NCI-H82 treated with DMSO at 0.1 percent for 48 hours (cell line): ENCODE measurements at regions not wholly inside any gene's neighbourhood (a gene's known extent, or its start where the extent isn't known, plus 50 kb on each side); places are given as distances from the start of the nearest gene placed in this dataset.
"Not testable (repeated sequence)": the region's sequence is repeated elsewhere in the genome, so short reads cannot be mapped to it uniquely, and the experiment has no call there.

Experiments
- DNase-seq: peaks from one replicate; lab custom pipeline; 2025; ENCODE audit not compliant: unreplicated experiment; lab: John Stamatoyannopoulos, UW

DNA sequence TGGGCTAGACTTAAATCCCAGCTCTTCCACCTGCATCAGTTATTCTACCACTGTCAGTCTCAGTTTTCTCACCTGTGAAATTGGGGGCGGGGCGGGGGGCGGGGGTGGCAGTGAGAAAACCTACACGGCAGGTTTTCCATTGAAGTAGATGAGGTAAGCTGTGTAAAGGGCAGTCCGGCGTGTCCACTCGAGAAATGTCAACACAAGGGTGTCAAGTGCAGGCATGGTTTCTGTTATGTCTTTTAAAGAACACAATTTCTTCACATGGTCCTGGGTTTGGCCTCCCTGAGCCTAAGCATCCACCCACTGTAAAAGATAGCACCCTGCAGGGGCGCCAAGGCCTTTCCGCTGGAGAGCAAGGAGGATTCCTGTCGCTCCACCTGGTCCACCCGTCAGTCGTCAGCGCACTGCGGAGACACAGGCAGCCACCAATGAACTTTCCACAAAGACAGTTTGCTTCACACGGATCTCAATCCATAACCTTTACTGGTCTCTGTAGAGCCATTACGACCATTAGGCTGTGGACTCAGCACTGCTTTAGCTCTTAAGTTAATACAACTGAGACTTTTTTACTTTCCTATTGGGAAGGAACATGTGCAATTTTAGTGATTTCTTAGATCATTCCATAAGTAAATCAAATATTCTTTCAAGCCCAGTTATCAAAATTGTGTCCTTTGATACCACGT, 99.5 kb upstream of the FOXB1 start:
- DNase-seq, result no peak

GRCh38 chr15:59896663-59897074, 107.4 kb upstream of the FOXB1 start:
- peak; percentile 26 for DNase-seq

DNA sequence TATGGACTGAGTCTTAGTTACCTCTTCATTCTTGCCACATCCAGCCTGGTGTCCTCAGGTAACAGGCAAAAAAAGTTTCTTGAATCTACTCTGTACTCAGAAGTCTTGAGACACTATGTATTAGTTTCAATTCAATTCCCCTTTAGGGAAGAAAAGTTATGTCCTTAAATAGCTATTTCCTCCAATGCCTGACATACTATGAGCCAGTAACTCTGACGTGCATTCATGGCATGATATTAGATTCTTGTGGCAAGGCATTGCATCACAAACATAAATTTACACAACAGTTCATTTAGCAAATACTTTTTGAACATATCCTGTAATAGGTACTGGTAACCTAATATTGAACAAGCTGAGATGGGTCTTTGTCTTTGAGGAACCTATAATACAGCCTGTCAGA, 109.3 kb upstream of the FOXB1 start:
- DNase-seq, result no peak

DNA sequence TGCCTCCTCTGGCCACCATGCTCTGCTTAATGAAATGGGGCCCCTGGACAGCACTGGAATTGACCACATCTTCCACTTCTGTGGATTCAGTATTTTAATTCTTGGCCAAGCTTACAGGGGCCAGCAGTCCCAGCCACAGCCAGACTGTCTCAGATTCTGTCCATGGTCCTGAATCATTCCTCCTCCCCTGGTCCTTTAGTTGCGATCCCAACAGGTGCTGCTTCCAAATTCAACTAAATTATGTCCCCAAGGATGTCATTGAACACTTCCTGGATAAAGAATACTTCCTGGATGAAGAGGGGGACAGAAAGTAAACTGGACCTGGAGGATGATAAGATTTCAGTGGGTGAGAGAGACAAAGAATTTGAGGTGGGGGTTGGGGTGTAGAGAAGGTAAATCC, 111.1 kb upstream of the FOXB1 start:
- DNase-seq, result no peak

DNA sequence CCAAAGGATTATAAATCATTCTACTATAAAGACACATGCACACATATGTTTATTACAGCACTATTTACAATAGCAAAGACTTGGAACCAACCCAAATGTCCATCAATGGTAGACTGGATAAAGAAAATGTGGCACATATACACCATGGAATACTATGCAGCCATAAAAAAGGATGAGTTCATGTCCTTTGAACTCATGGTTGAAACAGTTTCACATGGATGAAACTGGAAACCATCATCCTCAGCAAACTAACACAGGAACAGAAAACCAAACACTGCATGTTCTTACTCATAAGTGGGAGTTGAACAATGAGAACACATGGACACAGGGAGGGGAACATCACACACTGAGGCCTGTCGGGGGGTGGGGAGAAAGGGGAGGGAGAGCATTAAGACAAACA, 116.2 kb upstream of the FOXB1 start:
- DNase-seq, result not testable (repeated sequence)

GRCh38 chr15:59887211-59887610, 116.9 kb upstream of the FOXB1 start:
- DNase-seq, result no peak

- DNase-seq, result no peak
Measured at GRCh38 chr15:59886441-59886840, 117.7 kb upstream of the FOXB1 start.

- DNase-seq, result peak; percentile 92
Measured at GRCh38 chr15:59885832-59886231, 118.3 kb upstream of the FOXB1 start.

GRCh38 chr15:59879506-59880265, 124.4 kb upstream of the FOXB1 start:
- DNase-seq, result no peak

GRCh38 chr15:59876140-59876539, 128.0 kb upstream of the FOXB1 start:
- no peak for DNase-seq

DNA sequence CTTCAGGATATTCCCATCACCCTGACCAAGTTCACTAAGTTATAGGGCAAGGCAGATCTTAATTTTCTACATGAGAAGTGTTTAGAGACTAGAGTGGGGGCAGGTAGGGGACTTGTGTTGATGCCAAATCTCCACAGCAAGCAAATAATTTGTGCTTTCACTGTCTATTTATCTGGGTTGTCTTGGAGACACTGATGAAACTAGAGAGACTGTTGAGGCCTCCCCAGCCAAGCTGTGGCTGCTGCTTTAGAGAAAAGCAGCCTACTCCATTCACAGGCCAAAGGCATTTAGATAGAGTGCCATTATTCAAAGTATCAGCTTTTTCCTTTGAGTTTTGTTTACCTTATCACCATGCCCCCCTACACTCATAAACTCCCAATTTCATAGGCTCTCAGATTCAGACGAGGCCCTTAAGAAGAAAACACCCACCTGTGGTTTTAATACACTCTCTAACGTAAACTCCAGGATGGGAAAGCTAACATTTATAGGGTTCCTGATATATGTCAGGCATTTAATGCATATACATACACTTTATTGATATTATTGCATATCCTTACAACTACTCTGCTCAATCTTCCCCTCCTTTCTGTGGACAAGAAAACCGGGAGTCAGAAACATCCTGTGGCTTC, 130.4 kb upstream of the FOXB1 start:
- DNase-seq, result no peak

GRCh38 chr15:59867086-59867855, 136.8 kb upstream of the FOXB1 start:
- no peak for DNase-seq

DNA sequence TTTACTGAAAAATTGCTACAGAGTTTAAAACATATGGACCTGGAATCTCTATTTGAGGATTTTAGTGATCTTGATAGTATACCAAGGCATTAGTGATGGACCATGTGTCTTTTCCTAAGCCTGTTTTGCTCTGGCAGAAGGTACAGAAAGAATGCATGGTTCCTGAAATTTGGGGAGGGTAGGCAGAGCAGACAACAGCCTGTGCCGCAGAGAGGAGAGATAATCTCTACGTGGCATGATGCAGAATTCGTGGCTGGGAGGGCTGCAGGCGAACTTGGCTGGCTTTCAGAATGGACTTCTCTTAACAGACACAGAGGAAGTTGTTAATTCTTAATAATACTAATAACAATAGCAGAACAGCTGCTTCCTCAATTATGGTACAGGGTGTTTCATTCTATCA, 137.5 kb upstream of the FOXB1 start:
- DNase-seq, result peak; percentile 24

GRCh38 chr15:59862191-59863155, 141.6 kb upstream of the FOXB1 start:
- no peak for DNase-seq

GRCh38 chr15:59847968-59848367, 156.1 kb upstream of the FOXB1 start:
- DNase-seq, result no peak

DNA sequence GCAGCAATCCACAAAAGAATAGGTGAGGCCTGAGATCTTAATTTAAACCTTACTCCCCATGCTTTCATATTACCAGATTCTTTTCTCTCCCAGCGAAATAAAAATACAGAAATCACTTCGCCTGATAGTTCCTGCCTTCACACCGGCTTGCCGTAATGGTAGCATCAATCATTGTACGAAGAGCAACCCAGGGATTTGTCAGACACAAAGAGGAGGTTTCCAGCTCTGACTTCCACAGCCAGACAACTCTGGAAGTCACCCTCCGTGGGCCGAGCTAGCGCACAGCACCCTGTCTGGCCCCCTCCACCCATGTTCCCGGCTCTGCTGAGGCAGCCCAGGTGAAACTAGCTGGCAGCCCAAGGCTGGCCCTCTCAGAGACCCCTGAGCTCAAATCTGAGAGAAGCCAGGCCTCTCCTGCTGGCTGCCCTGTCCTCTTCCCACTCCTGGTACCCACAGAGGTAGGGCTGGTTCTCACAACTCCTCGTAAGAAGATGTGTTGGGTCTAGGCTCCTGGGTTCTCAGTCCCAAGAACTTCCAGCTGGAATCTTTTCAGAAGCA, 156.9 kb upstream of the BNIP2 start:
- DNase-seq, result no peak

GRCh38 chr15:59843609-59844008, 154.5 kb upstream of the BNIP2 start:
- DNase-seq, result no peak

DNA sequence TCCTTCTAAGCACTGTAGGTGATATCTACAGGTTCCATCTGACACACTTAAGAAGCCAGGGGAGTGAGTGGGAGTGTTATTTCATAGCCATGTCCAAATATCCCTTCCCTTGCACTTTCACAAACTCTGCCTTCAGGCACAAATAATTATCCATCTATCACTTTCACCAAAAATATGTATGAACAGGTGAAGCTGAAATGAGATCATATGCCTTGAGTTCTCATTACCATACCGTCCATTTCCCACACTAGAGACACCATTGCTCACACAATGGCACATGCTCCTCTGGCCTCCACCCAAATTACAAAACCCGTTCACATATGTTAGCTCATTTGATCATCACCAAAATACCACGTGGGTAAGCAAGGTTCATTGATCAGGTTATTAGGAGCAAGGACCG, 151.9 kb upstream of the BNIP2 start:
- no peak for DNase-seq

GRCh38 chr15:59839906-59840305, 150.8 kb upstream of the BNIP2 start:
- DNase-seq, result peak; percentile 47

DNA sequence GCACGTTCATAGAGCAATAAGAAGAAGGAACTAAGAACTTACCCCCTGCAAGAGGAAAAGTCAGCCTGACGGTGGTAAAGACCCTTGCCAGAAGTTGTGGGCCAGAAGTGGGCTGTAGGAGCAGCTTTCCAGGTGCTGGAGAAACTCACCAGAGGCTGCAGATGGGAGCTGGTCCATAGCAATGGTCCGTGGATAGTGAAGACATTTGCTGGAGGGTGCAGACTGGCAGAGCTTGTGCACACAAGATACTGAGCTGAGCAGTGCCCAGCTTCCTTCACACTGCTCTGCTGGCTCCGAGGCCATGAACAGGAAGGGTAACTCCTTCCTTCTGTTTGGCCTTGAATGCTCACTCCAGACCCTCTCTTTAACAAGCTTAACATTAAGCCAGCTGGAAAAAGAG, 149.8 kb upstream of the BNIP2 start:
- no peak for DNase-seq
